ENCODE measurements at regions not wholly inside any gene's neighbourhood (a gene's known extent, or its start where the extent isn't known, plus 50 kb on each side); places are given as distances from the start of the nearest gene placed in this dataset.

GRCh38 chr9:119834064-119834620 is 464.9 kb upstream of the BRINP1 start:
- H3K27me3 ChIP-seq = no peaks in the 10 kb centered on the region
- H3K4me3 ChIP-seq (ENCODE audit: low read depth, low read length) = no peak overlapping the region
- H3K4me1 ChIP-seq = no peaks in the 10 kb centered on the region
- no peaks in the 10 kb centered on the region for H3K9me3 ChIP-seq
- no peak for TF ChIP-seq CTCF (IDR thresholded peaks at IDR 0.05; ENCODE audit: low read depth, low read length)
- H3K36me3 ChIP-seq = no peaks in the 10 kb centered on the region
- no peak for DNase-seq

GRCh38 chr9:119831309-119831708 is 462.1 kb upstream of the BRINP1 start:
- no peak for DNase-seq
- TF ChIP-seq CTCF (IDR thresholded peaks at IDR 0.05; ENCODE audit: low read depth, low read length) = no peak
- no peaks in the 10 kb centered on the region for H3K36me3 ChIP-seq
- no peaks in the 10 kb centered on the region for H3K4me1 ChIP-seq
- no peaks in the 10 kb centered on the region for H3K9me3 ChIP-seq
- H3K4me3 ChIP-seq (ENCODE audit: low read depth, low read length) = no peak overlapping the region
- no peaks in the 10 kb centered on the region for H3K27me3 ChIP-seq

GRCh38 chr9:119829748-119830147 is 460.5 kb upstream of the BRINP1 start:
- no peaks in the 10 kb centered on the region for H3K9me3 ChIP-seq
- no peaks in the 10 kb centered on the region for H3K27me3 ChIP-seq
- no peak overlapping the region for H3K4me3 ChIP-seq (ENCODE audit: low read depth, low read length)
- no peaks in the 10 kb centered on the region for H3K4me1 ChIP-seq
- DNase-seq = no peak
- no peaks in the 10 kb centered on the region for H3K36me3 ChIP-seq
- no peak for TF ChIP-seq CTCF (IDR thresholded peaks at IDR 0.05; ENCODE audit: low read depth, low read length)

- no peaks in the 10 kb centered on the region for H3K27me3 ChIP-seq
- DNase-seq = no peak
- TF ChIP-seq CTCF (IDR thresholded peaks at IDR 0.05; ENCODE audit: low read depth, low read length) = no peak
- no peak overlapping the region for H3K4me3 ChIP-seq (ENCODE audit: low read depth, low read length)
- no peaks in the 10 kb centered on the region for H3K9me3 ChIP-seq
- H3K4me1 ChIP-seq = no peaks in the 10 kb centered on the region
- H3K36me3 ChIP-seq = no peaks in the 10 kb centered on the region
Observed at GRCh38 chr9:119829186-119829585, 460.0 kb upstream of the BRINP1 start.

- Histone ChIP-seq H3K4me1 (no peaks in the 10 kb centered on the region), H3K36me3 (no peaks in the 10 kb centered on the region), H3K4me3 (ENCODE audit: low read depth, low read length) (no peak overlapping the region), H3K9me3 (no peaks in the 10 kb centered on the region), H3K27me3 (no peaks in the 10 kb centered on the region)
- no peak for DNase-seq
- TF ChIP-seq CTCF (IDR thresholded peaks at IDR 0.05; ENCODE audit: low read depth, low read length) = no peak
Observed at GRCh38 chr9:119827526-119827925, 458.3 kb upstream of the BRINP1 start.

- no peak for DNase-seq
- Histone ChIP-seq H3K27me3 (no peaks in the 10 kb centered on the region), H3K36me3 (no peaks in the 10 kb centered on the region), H3K9me3 (no peaks in the 10 kb centered on the region), H3K4me1 (no peaks in the 10 kb centered on the region), H3K4me3 (ENCODE audit: low read depth, low read length) (no peak overlapping the region)
- TF ChIP-seq CTCF (IDR thresholded peaks at IDR 0.05; ENCODE audit: low read depth, low read length) = no peak
Observed at GRCh38 chr9:119827126-119827525, 457.9 kb upstream of the BRINP1 start.
